Mesothelial cell of epicardium (in vitro differentiated cells): ENCODE measurements at regions not wholly inside any gene's neighbourhood (a gene's known extent, or its start where the extent isn't known, plus 50 kb on each side); places are given as distances from the start of the nearest gene placed in this dataset.

Experiments used
- DNase-seq, 2 experiments: peaks; one replicate each; pipeline ENCODE4 v3.0.0; 2021; ENCODE audit warnings: low spot score in 2 of 2; ENCODE audit not compliant: unreplicated experiment in 2 of 2
- H3K27ac Mint-ChIP-seq: 2 replicates; pipeline ENCODE4 v1.8.0; 2021; ENCODE audit warnings: mixed read lengths
- H3K27me3 Mint-ChIP-seq: 2 replicates; pipeline ENCODE4 v1.8.0; 2021; ENCODE audit warnings: low read depth, mixed read lengths
- H3K36me3 Mint-ChIP-seq: 2 replicates; pipeline ENCODE4 v1.8.0; 2021; ENCODE audit warnings: mixed read lengths
- H3K4me1 Mint-ChIP-seq: 2 replicates; pipeline ENCODE4 v1.8.0; 2021; ENCODE audit warnings: mixed read lengths
- H3K4me3 Mint-ChIP-seq: 2 replicates; pipeline ENCODE4 v1.8.0; 2021; ENCODE audit warnings: mild to moderate bottlenecking, moderate library complexity, mixed read lengths
- H3K9me3 Mint-ChIP-seq: 2 replicates; pipeline ENCODE4 v1.8.0; 2021; ENCODE audit warnings: mixed read lengths
- CTCF ChIP-seq: fragments of 200-600 bp; sonication (generic); IDR thresholded peaks from one replicate; pipeline ENCODE4 v1.5.0; 2021; ENCODE audit warnings: antibody characterized with exemption; ENCODE audit not compliant: unreplicated experiment

- no peak overlapping the region for H3K4me3 Mint-ChIP-seq
- no peaks in the 10 kb centered on the region for H3K27me3 Mint-ChIP-seq
- peaks cover 16% of the 10 kb centered on the region for H3K4me1 Mint-ChIP-seq
- no peak overlapping the region for H3K27ac Mint-ChIP-seq
- H3K9me3 Mint-ChIP-seq = peaks cover 9% of the 10 kb centered on the region
- DNase-seq = no peak
- TF ChIP-seq CTCF = no peak
- H3K36me3 Mint-ChIP-seq = peaks cover 5% of the 10 kb centered on the region
Measured at GRCh38 chr4:124337874-124338273, 374.7 kb downstream of the ANKRD50 start.

GRCh38 chr4:124343661-124344171 is 368.8 kb downstream of the ANKRD50 start:
- H3K27ac Mint-ChIP-seq = no peak overlapping the region
- peaks cover 15% of the 10 kb centered on the region for H3K4me1 Mint-ChIP-seq
- no peak for TF ChIP-seq CTCF
- H3K36me3 Mint-ChIP-seq = peaks cover 5% of the 10 kb centered on the region
- DNase-seq = no peak
- H3K4me3 Mint-ChIP-seq = no peak overlapping the region
- H3K27me3 Mint-ChIP-seq = no peaks in the 10 kb centered on the region
- H3K9me3 Mint-ChIP-seq = peaks cover 13% of the 10 kb centered on the region

- H3K9me3 Mint-ChIP-seq = peaks cover 59% of the 10 kb centered on the region
- no peak overlapping the region for H3K27ac Mint-ChIP-seq
- no peak overlapping the region for H3K4me3 Mint-ChIP-seq
- H3K36me3 Mint-ChIP-seq = peaks cover 18% of the 10 kb centered on the region
- no peak for DNase-seq
- H3K27me3 Mint-ChIP-seq = no peaks in the 10 kb centered on the region
- H3K4me1 Mint-ChIP-seq = no peaks in the 10 kb centered on the region
- TF ChIP-seq CTCF = no peak
Measured at GRCh38 chr4:124372916-124373315, 339.6 kb downstream of the ANKRD50 start.

GRCh38 chr4:124386163-124386562 is 326.4 kb downstream of the ANKRD50 start:
- Mint-ChIP-seq H3K4me1 (peaks cover 22% of the 10 kb centered on the region), H3K4me3 (no peak overlapping the region), H3K36me3 (no peaks in the 10 kb centered on the region), H3K27me3 (no peaks in the 10 kb centered on the region), H3K27ac (no peak overlapping the region), H3K9me3 (no peaks in the 10 kb centered on the region)
- TF ChIP-seq CTCF = no peak
- DNase-seq = no peak

- H3K4me1 Mint-ChIP-seq = peaks cover 22% of the 10 kb centered on the region
- no peaks in the 10 kb centered on the region for H3K9me3 Mint-ChIP-seq
- no peak overlapping the region for H3K4me3 Mint-ChIP-seq
- H3K27ac Mint-ChIP-seq = no peak overlapping the region
- H3K36me3 Mint-ChIP-seq = no peaks in the 10 kb centered on the region
- TF ChIP-seq CTCF = no peak
- no peaks in the 10 kb centered on the region for H3K27me3 Mint-ChIP-seq
- no peak for DNase-seq
Measured at GRCh38 chr4:124386648-124387047, 325.9 kb downstream of the ANKRD50 start.

GRCh38 chr4:124389591-124389990 is 322.9 kb downstream of the ANKRD50 start:
- Mint-ChIP-seq H3K9me3 (peaks cover 5% of the 10 kb centered on the region), H3K4me1 (peaks cover 17% of the 10 kb centered on the region), H3K4me3 (no peak overlapping the region), H3K27me3 (no peaks in the 10 kb centered on the region), H3K36me3 (peaks cover 3% of the 10 kb centered on the region), H3K27ac (no peak overlapping the region)
- no peak for TF ChIP-seq CTCF
- DNase-seq = no peak
